ENCODE measurements at regions not wholly inside any gene's neighbourhood (a gene's known extent, or its start where the extent isn't known, plus 50 kb on each side); places are given as distances from the start of the nearest gene placed in this dataset.

- WGBS (ENCODE audit: extremely low coverage, insufficient read length, low lambda C conversion rate) = no CpG with 5 or more reads among the region's 2 CpGs
- H3K4me2 ChIP-seq (ENCODE audit: insufficient read depth, insufficient read length, low read length) = no peak overlapping the region
These were observed 87.4 kb upstream of the C1orf21 start for GRCh38 chr1:184299406-184299790.

More at GRCh38 chr1:184299406-184299790, 87.4 kb upstream of the C1orf21 start:
- Histone ChIP-seq H3K4ac (ENCODE audit: low read depth, low read length) (no peak overlapping the region), H3K79me2 (ENCODE audit: insufficient read depth, low read length) (no peaks in the 10 kb centered on the region), H2BK15ac (ENCODE audit: low read depth, low read length) (no peak overlapping the region), H2AK5ac (ENCODE audit: insufficient read length, low read length) (no peak overlapping the region), H2BK120ac (ENCODE audit: low read depth, low read length, poor library complexity, severe bottlenecking) (no peak overlapping the region), H3K4me1 (ENCODE audit: insufficient read depth, low read length) (no peaks in the 10 kb centered on the region), H3T11ph (ENCODE audit: low read length) (no peak overlapping the region), H3K9ac (ENCODE audit: extremely low read depth, insufficient read length, low read length) (no peak overlapping the region), H3K14ac (ENCODE audit: insufficient read depth, low read length) (no peak overlapping the region), H2BK5ac (ENCODE audit: insufficient read length, low read length) (no peak overlapping the region), H2BK12ac (ENCODE audit: insufficient read length, low read depth, low read length) (no peak overlapping the region), H3K79me1 (ENCODE audit: insufficient read depth, low read depth, low read length, poor library complexity, severe bottlenecking) (no peaks in the 10 kb centered on the region), H3K18ac (ENCODE audit: insufficient read length, low read depth, low read length) (no peak overlapping the region), H3K23ac (ENCODE audit: insufficient read length, low read depth, low read length) (no peak overlapping the region), H4K20me1 (ENCODE audit: control insufficient read depth, insufficient read depth, insufficient read length) (no peaks in the 10 kb centered on the region), H3K9me3 (ENCODE audit: control insufficient read depth, low read depth, low read length) (no peaks in the 10 kb centered on the region), H3K27me3 (ENCODE audit: insufficient read depth, low read length) (no peaks in the 10 kb centered on the region), H2AFZ (ENCODE audit: low read length) (no peak overlapping the region), H3K56ac (ENCODE audit: insufficient read length, low read depth, low read length) (no peak overlapping the region), H3K27ac (ENCODE audit: insufficient read length, low read depth, low read length) (no peak overlapping the region), H4K5ac (ENCODE audit: insufficient read length, low read depth, low read length) (no peak overlapping the region), H4K91ac (ENCODE audit: insufficient read length, low read depth, low read length) (no peak overlapping the region), H4K8ac (replicated peaks; ENCODE audit: insufficient read length, low read depth, low read length) (no peak overlapping the region), H3K23me2 (ENCODE audit: insufficient read length, low read depth, low read length, poor library complexity, severe bottlenecking) (no peaks in the 10 kb centered on the region), H2BK20ac (ENCODE audit: low read depth, low read length, poor library complexity, severe bottlenecking) (no peak overlapping the region)
- Mint-ChIP-seq H3K27ac (no peak overlapping the region), H3K9me3 (peaks cover 3 to 7% of the 10 kb centered on the region in 2 experiments; a peak in 2 of 5 replicates), H3K36me3 (ENCODE audit: insufficient read depth in 1 of 3, low read depth in 3 of 3) (no peaks in the 10 kb centered on the region; a peak in 2 of 7 replicates), H3K27me3 (ENCODE audit: low read depth) (no peaks in the 10 kb centered on the region), H3K4me3 (no peak overlapping the region), H3K4me1 (peaks cover 7 to 9% of the 10 kb centered on the region in 2 experiments)
- no peak for TF ChIP-seq CTCF (conservative IDR thresholded peaks at IDR 0.05)
- DNase-seq = no peak
